Neural progenitor cell (in vitro differentiated cells): ENCODE measurements at regions not wholly inside any gene's neighbourhood (a gene's known extent, or its start where the extent isn't known, plus 50 kb on each side); places are given as distances from the start of the nearest gene placed in this dataset.

Experiments
- DNase-seq: peaks from one replicate; pipeline ENCODE4 v3.0.0-alpha.2; 2016; ENCODE audit warnings: low spot score
- H2AFZ ChIP-seq: fragments of 200-600 bp; sonication (generic); replicated peaks from 2 replicates; pipeline ENCODE4 v1.6.1; 2016; ENCODE audit warnings: antibody characterized with exemption
- H3F3A ChIP-seq: fragments of 200-600 bp; sonication (generic); 2 replicates; pipeline ENCODE4 v1.6.1; 2016; ENCODE audit warnings: antibody characterized with exemption, low read depth
- H3K27ac ChIP-seq: fragments of 200-600 bp; sonication (generic); 2 replicates; pipeline ENCODE4 v1.5.1; 2016; ENCODE audit warnings: mild to moderate bottlenecking
- H3K27me3 ChIP-seq: fragments of 200-600 bp; sonication (generic); 2 replicates; pipeline ENCODE4 v1.6.1; 2016; ENCODE audit warnings: mild to moderate bottlenecking, moderate library complexity
- H3K36me3 ChIP-seq: fragments of 200-600 bp; sonication (generic); 2 replicates; pipeline ENCODE4 v1.5.1; 2016
- H3K4me1 ChIP-seq: fragments of 200-600 bp; sonication (generic); 2 replicates; pipeline ENCODE4 v1.6.1; 2016; ENCODE audit warnings: mixed run types
- H3K4me2 ChIP-seq: fragments of 200-600 bp; sonication (generic); 2 replicates; pipeline ENCODE4 v1.6.1; 2016
- H3K4me3 ChIP-seq: fragments of 200-600 bp; sonication (generic); 2 replicates; pipeline ENCODE4 v1.5.1; 2016
- H3K79me2 ChIP-seq: fragments of 200-600 bp; sonication (generic); 2 replicates; pipeline ENCODE4 v1.6.1; 2016; ENCODE audit warnings: low read depth
- H3K9ac ChIP-seq: fragments of 200-600 bp; sonication (generic); 2 replicates; pipeline ENCODE4 v1.6.1; 2016
- H3K9me3 ChIP-seq: fragments of 200-600 bp; sonication (generic); 2 replicates; pipeline ENCODE4 v1.5.1; 2016; ENCODE audit warnings: low read depth
- H4K20me1 ChIP-seq: fragments of 200-600 bp; sonication (generic); 2 replicates; pipeline ENCODE4 v1.6.1; 2016; ENCODE audit warnings: low read depth
- H3K27ac Mint-ChIP-seq: 3 replicates; pipeline ENCODE4 v1.8.0; 2021; ENCODE audit warnings: mixed read lengths
- H3K27me3 Mint-ChIP-seq: 2 replicates; pipeline ENCODE4 v1.8.0; 2022; ENCODE audit warnings: low read depth, mild to moderate bottlenecking, inconsistent platforms, moderate library complexity, mixed read lengths; ENCODE audit not compliant: insufficient read depth
- H3K36me3 Mint-ChIP-seq: 3 replicates; pipeline ENCODE4 v1.8.0; 2021; ENCODE audit warnings: mixed read lengths
- H3K4me1 Mint-ChIP-seq: 3 replicates; pipeline ENCODE4 v1.8.0; 2021; ENCODE audit warnings: mixed read lengths
- H3K4me3 Mint-ChIP-seq: 3 replicates; pipeline ENCODE4 v1.8.0; 2021; ENCODE audit warnings: mild to moderate bottlenecking, moderate library complexity, mixed read lengths
- H3K9me3 Mint-ChIP-seq: 3 replicates; pipeline ENCODE4 v1.8.0; 2020; ENCODE audit warnings: mixed read lengths
- CTCF ChIP-seq: fragments of 200-600 bp; sonication (generic); IDR thresholded peaks from 2 replicates; pipeline ENCODE4 v1.5.1; 2017; ENCODE audit warnings: antibody characterized with exemption, mild to moderate bottlenecking
- EZH2 ChIP-seq: fragments of 200-600 bp; sonication (generic); IDR thresholded peaks from 2 replicates; pipeline ENCODE4 v1.6.1; 2017; ENCODE audit warnings: antibody characterized with exemption, mild to moderate bottlenecking, moderate library complexity
- EZH2phosphoT487 ChIP-seq: fragments of 200-600 bp; sonication (generic); IDR thresholded peaks from 2 replicates; pipeline ENCODE4 v1.6.1; 2017; ENCODE audit warnings: antibody characterized with exemption

GRCh38 chr1:60359431-60359830, 285.9 kb upstream of the C1orf87 start:
- Mint-ChIP-seq H3K27ac (no peak overlapping the region), H3K9me3 (peaks cover 4% of the 10 kb centered on the region), H3K27me3 (peaks cover 2% of the 10 kb centered on the region), H3K36me3 (no peaks in the 10 kb centered on the region), H3K4me3 (no peak overlapping the region), H3K4me1 (peaks cover 6% of the 10 kb centered on the region)
- H3F3A ChIP-seq = no peaks in the 10 kb centered on the region
- H3K4me3 ChIP-seq = no peak overlapping the region
- H3K27ac ChIP-seq = no peak overlapping the region
- H3K36me3 ChIP-seq = no peaks in the 10 kb centered on the region
- no peak for TF ChIP-seq EZH2
- no peak for TF ChIP-seq EZH2phosphoT487
- TF ChIP-seq CTCF = no peak
- H3K4me2 ChIP-seq = no peak overlapping the region
- no peaks in the 10 kb centered on the region for H3K79me2 ChIP-seq
- H2AFZ ChIP-seq = no peak overlapping the region
- H4K20me1 ChIP-seq = no peaks in the 10 kb centered on the region
- H3K4me1 ChIP-seq = no peaks in the 10 kb centered on the region
- H3K9me3 ChIP-seq = no peaks in the 10 kb centered on the region
- H3K9ac ChIP-seq = no peak overlapping the region
- no peaks in the 10 kb centered on the region for H3K27me3 ChIP-seq
- no peak for DNase-seq

- Histone ChIP-seq H3K9ac (no peak overlapping the region), H4K20me1 (no peaks in the 10 kb centered on the region), H3K4me1 (no peaks in the 10 kb centered on the region), H2AFZ (no peak overlapping the region), H3K79me2 (no peaks in the 10 kb centered on the region), H3K27me3 (no peaks in the 10 kb centered on the region), H3K9me3 (no peaks in the 10 kb centered on the region), H3K4me3 (no peak overlapping the region), H3K36me3 (no peaks in the 10 kb centered on the region), H3K27ac (no peak overlapping the region), H3K4me2 (no peak overlapping the region), H3F3A (no peaks in the 10 kb centered on the region)
- Mint-ChIP-seq H3K27me3 (no peaks in the 10 kb centered on the region), H3K9me3 (no peaks in the 10 kb centered on the region), H3K4me1 (peaks cover 6% of the 10 kb centered on the region), H3K4me3 (no peak overlapping the region), H3K27ac (no peak overlapping the region), H3K36me3 (no peaks in the 10 kb centered on the region)
- TF ChIP-seq EZH2 = no peak
- no peak for TF ChIP-seq CTCF
- TF ChIP-seq EZH2phosphoT487 = no peak
- no peak for DNase-seq
Observed at GRCh38 chr1:60350531-60350930, 277.0 kb upstream of the C1orf87 start.

DNA sequence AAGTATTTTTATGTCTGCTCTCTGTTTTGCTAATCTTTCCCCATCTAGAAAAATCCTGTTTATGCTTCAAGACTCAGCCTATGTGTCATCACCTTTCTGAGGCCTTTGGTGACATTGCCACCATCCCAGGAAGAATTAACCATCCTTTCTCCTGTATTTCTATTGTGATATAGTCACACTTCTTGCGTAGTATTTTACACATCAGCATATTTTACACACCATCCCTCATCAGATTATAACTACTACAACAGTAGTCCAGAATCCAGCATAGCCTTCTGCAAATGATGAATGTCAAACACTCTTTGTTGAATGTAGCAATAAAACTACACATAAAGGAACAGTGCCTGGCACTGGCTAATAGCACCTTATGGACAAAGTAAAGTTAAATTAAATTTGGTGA, 275.3 kb upstream of the C1orf87 start:
- H3K27ac Mint-ChIP-seq = no peak overlapping the region
- H3K9me3 ChIP-seq = no peaks in the 10 kb centered on the region
- H3K9me3 Mint-ChIP-seq = no peaks in the 10 kb centered on the region
- H3K4me1 ChIP-seq = no peaks in the 10 kb centered on the region
- H3K27me3 Mint-ChIP-seq = no peaks in the 10 kb centered on the region
- H3K4me3 Mint-ChIP-seq = no peak overlapping the region
- H3K4me1 Mint-ChIP-seq = no peaks in the 10 kb centered on the region
- H3K27ac ChIP-seq = no peak overlapping the region
- H2AFZ ChIP-seq = no peak overlapping the region
- no peak for TF ChIP-seq CTCF
- TF ChIP-seq EZH2phosphoT487 = no peak
- no peak for TF ChIP-seq EZH2
- H3K79me2 ChIP-seq = no peaks in the 10 kb centered on the region
- H3F3A ChIP-seq = no peaks in the 10 kb centered on the region
- H3K36me3 ChIP-seq = no peaks in the 10 kb centered on the region
- no peak overlapping the region for H3K4me2 ChIP-seq
- no peaks in the 10 kb centered on the region for H4K20me1 ChIP-seq
- H3K4me3 ChIP-seq = no peak overlapping the region
- H3K9ac ChIP-seq = no peak overlapping the region
- no peak for DNase-seq
- H3K27me3 ChIP-seq = no peaks in the 10 kb centered on the region
- no peaks in the 10 kb centered on the region for H3K36me3 Mint-ChIP-seq

- Histone ChIP-seq H3K27me3 (no peaks in the 10 kb centered on the region), H4K20me1 (no peaks in the 10 kb centered on the region), H3K9ac (no peak overlapping the region), H3K27ac (no peak overlapping the region), H2AFZ (no peak overlapping the region), H3K4me1 (no peaks in the 10 kb centered on the region), H3F3A (no peaks in the 10 kb centered on the region), H3K9me3 (no peaks in the 10 kb centered on the region), H3K79me2 (no peaks in the 10 kb centered on the region), H3K4me3 (no peak overlapping the region), H3K4me2 (no peak overlapping the region), H3K36me3 (no peaks in the 10 kb centered on the region)
- Mint-ChIP-seq H3K9me3 (no peaks in the 10 kb centered on the region), H3K27me3 (no peaks in the 10 kb centered on the region), H3K27ac (no peak overlapping the region), H3K4me1 (no peaks in the 10 kb centered on the region), H3K4me3 (no peak overlapping the region), H3K36me3 (no peaks in the 10 kb centered on the region)
- no peak for DNase-seq
- TF ChIP-seq EZH2phosphoT487 (no peak), EZH2 (no peak), CTCF (no peak)
Observed at GRCh38 chr1:60345621-60346020, 272.1 kb upstream of the C1orf87 start.
